Fibroblast of villous mesenchyme (primary cell): ENCODE measurements at regions not wholly inside any gene's neighbourhood (a gene's known extent, or its start where the extent isn't known, plus 50 kb on each side); places are given as distances from the start of the nearest gene placed in this dataset.

Experiments
- DNase-seq: peaks from one replicate; pipeline ENCODE4 v3.0.0-alpha.2; 2010; ENCODE audit warnings: low read depth
- H3K4me3 ChIP-seq: 2 replicates; pipeline ENCODE4 v1.5.1; 2011; ENCODE audit warnings: low read depth, mild to moderate bottlenecking, low read length
- CTCF ChIP-seq: IDR thresholded peaks from 2 replicates; pipeline ENCODE4 v1.5.1; 2012; ENCODE audit warnings: low read depth, mild to moderate bottlenecking, low read length; ENCODE audit not compliant: insufficient read depth

- H3K4me3 ChIP-seq, result no peak overlapping the region
- DNase-seq, result no peak
- TF ChIP-seq CTCF, result no peak
Observed at GRCh38 chrX:138765051-138765450, 53.5 kb upstream of the FGF13 start.

- H3K4me3 ChIP-seq, result no peak overlapping the region
- TF ChIP-seq CTCF, result no peak
- DNase-seq, result no peak
Observed at GRCh38 chrX:138763761-138764160, 52.2 kb upstream of the FGF13 start.

GRCh38 chrX:138761380-138761779 is 49.9 kb upstream of the FGF13 start:
- no peak for TF ChIP-seq CTCF

More at GRCh38 chrX:138761380-138761779, 49.9 kb upstream of the FGF13 start:
- no peak for DNase-seq
- no peak overlapping the region for H3K4me3 ChIP-seq
